ENCODE measurements at regions not wholly inside any gene's neighbourhood (a gene's known extent, or its start where the extent isn't known, plus 50 kb on each side); places are given as distances from the start of the nearest gene placed in this dataset.

DNA sequence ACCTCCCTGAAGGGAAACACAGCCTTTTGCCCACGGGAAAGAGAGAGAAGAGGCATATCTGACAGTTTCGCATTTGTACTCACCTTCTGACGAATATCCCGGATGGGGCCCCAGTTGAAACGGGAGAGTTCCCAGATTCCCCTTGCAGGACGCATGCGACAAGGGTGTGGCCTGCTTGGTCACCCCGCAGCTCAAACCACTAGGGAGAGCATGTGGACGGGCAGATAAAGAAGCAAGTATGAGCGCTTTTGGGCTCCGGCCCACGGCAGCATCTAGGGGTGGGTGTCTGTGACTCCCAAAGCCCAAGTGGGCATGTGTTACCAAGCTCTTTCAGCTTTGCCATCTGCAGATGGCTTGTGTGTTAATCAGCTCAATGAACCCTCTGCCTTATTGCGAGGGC lies 70.1 kb upstream of the MED14 start:
- TF ChIP-seq, protein P1, sequence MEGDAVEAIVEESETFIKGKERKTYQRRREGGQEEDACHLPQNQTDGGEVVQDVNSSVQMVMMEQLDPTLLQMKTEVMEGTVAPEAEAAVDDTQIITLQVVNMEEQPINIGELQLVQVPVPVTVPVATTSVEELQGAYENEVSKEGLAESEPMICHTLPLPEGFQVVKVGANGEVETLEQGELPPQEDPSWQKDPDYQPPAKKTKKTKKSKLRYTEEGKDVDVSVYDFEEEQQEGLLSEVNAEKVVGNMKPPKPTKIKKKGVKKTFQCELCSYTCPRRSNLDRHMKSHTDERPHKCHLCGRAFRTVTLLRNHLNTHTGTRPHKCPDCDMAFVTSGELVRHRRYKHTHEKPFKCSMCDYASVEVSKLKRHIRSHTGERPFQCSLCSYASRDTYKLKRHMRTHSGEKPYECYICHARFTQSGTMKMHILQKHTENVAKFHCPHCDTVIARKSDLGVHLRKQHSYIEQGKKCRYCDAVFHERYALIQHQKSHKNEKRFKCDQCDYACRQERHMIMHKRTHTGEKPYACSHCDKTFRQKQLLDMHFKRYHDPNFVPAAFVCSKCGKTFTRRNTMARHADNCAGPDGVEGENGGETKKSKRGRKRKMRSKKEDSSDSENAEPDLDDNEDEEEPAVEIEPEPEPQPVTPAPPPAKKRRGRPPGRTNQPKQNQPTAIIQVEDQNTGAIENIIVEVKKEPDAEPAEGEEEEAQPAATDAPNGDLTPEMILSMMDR (IDR thresholded peaks at IDR 0.05) = no peak
- TF ChIP-seq POLR2AphosphoS5 (IDR thresholded peaks at IDR 0.05) (no peak), POLR2A (IDR thresholded peaks at IDR 0.05) (no peak), EP300 (IDR thresholded peaks at IDR 0.05) (no peak)

Measured in sigmoid colon (tissue), 4 donors.